DMS79 (cell line): ENCODE measurements at regions not wholly inside any gene's neighbourhood (a gene's known extent, or its start where the extent isn't known, plus 50 kb on each side); places are given as distances from the start of the nearest gene placed in this dataset.

ENCODE experiments used
- DNase-seq: peaks from one replicate; lab custom pipeline; 2025; lab: John Stamatoyannopoulos, UW

- DNase-seq, result no peak
These were observed 56.6 kb upstream of the BEX4 start for GRCh38 chrX:103158317-103158621.

DNA sequence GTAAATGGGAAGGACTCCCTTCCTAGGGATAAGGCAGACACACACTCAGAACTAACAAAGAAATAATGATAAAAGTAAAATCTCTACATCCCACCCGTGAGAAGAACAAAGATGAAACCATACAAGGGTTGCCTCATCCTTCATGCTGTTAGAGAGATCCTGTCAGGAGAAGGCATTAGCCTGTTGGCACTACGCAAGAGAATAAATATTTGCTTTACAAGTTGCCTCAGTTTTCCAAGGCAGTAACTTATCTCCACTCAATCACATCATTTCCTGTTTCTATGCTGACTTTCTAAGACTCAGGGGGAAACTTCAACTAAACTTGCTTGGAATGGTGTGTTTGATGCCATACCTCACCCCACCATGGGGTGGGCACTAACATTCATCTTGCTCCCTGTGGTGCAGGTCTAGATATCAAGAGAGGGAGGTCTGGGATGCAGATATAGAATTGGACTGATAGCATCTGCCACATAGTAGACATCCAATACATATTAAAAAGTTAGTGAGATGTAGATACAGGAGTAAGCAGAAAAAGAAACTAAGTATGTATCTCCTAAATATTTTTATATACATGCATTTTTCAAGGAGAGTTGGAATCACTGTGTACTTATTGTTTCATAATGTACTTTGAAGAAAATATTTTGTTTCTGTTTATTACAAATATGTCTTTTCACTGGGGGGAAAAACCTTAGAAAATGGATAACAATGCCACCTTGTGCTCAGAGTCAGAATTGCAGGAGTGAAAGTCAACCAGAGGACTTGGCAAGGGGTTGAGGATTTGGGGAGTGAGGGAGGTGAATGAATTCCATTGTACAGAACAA, 57.2 kb upstream of the BEX4 start:
- peak; percentile 5 for DNase-seq

DNA sequence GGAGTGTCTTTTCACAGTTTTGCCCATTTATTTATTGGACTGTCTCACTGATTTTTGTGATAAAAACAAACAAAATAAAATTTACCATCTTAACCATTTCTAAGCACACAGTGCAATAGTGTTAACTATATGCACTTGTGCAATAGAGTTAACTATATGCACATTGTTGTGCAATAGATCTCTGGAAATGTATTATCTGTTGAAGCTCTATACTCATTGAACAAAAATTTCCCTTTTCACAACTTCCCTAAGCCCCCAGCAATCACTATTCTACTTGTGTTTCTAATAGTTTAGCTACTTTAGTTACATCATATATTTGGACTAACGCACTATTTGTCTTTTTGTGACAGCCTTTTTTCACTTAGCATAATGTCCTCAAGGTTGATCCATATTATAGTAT, 59.7 kb upstream of the BEX4 start:
- DNase-seq, result no peak

- no peak for DNase-seq
These were observed 60.7 kb upstream of the NXF3 start for GRCh38 chrX:103153661-103154060.

- no peak for DNase-seq
These were observed 58.9 kb upstream of the NXF3 start for GRCh38 chrX:103151799-103152198.

DNA sequence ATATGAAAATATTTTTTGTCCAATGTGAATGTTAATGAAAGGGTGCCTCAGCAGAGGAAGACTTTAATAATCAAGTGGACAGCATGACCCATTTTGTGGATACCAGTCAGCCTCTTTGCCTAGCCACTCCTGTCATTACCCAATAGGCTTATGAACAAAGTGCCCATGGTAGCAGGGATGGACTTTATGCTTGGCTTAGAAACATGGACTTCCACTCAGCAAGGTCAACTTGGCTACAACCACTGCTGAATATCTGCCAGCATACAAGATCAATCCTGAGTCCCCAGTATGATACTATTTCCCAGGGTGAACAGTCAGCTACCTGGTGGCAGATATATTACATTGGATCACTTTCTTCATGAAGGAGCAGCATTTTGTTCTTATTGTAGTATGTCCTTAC, 56.7 kb upstream of the NXF3 start:
- no peak for DNase-seq

DNA sequence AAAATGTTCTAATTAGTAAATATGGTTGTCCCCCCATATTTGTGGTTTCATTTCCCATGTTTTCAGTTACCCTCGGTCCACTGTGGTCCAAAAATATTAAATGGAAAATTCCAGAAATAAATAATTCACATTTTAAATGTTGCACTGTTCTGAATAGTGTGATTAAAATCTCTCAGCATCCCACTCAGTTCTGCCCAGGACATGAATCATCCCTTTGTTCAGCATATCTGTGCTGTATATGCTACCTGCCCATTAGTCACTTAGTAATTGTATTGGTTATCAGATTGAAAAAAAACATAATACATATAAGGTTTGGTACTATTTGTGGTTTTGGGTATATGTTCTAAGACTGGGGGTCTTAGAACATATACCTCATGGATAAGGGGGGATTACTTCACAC, 55.1 kb upstream of the NXF3 start:
- no peak for DNase-seq
